ENCODE measurements at regions not wholly inside any gene's neighbourhood (a gene's known extent, or its start where the extent isn't known, plus 50 kb on each side); places are given as distances from the start of the nearest gene placed in this dataset.

DNA sequence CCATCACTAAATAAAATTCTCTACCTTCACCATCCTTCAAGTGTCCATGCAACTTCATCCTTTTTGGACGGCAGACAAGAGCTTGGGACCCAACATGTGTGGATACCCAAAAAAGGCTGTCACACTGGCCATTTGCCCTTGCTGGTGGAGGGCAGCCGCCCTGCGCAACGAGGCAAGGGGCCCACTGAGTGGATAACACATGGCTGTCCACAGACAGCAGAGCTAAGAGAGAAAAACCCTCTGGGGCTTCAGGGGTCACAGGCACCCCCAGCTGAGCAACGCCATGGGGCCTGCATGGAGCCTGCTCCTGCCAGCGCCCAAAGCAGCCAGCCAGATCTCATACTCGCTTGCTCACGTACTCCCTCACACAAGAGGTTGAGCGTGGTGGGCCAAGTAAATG, 205.9 kb upstream of the NREP start:
- TF ChIP-seq CTCF (IDR thresholded peaks at IDR 0.05; ENCODE audit: low read length), result no peak
- TF ChIP-seq EZH2phosphoT487 (IDR thresholded peaks at IDR 0.05; ENCODE audit: low read length), result no peak

All from MM.1S (cell line).